ENCODE measurements at regions not wholly inside any gene's neighbourhood (a gene's known extent, or its start where the extent isn't known, plus 50 kb on each side); places are given as distances from the start of the nearest gene placed in this dataset.

DNA sequence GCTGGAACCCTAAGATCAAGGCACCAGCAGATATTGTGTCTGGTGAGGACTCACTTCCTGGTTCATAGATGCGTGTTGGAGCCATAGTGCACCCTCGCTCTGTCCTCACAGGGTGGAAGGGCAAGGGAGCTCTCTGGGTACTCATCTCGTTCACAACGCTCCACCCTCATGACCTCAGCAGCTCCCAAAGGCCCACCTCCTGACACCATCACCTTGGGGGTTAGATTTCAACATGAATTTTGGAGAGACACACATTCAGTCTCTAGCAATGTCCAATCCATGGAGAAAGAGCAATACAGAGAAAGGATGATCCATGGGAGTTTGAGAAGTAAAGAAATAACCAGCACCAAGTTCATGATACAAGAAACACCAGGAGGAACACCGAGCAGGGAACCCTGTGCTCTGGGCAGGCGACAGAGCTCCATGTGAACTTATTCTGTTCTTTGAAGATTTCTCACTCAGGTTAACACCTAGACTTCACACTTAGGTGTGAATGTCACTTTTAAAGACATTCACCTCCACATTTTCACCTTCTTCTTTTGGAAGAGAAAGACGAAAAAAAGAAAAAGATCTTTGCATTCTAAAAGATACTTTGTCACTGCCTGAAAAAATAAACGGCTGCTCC lies 171.8 kb upstream of the FAM9B start:
- no peak overlapping the region for H3K9ac ChIP-seq
- H3K9me3 ChIP-seq (ENCODE audit: control insufficient read depth, low read length) = no peaks in the 10 kb centered on the region
- no peaks in the 10 kb centered on the region for H3K36me3 ChIP-seq (ENCODE audit: control insufficient read depth, insufficient read depth, low read length)
- no peak for TF ChIP-seq CTCF (IDR thresholded peaks at IDR 0.05)
- no peak overlapping the region for H3K4me2 ChIP-seq (ENCODE audit: low read length)
- no peak overlapping the region for H2AFZ ChIP-seq
- no peak overlapping the region for H3K4me3 ChIP-seq (ENCODE audit: low read depth, low read length)
- no peaks in the 10 kb centered on the region for H3K27me3 ChIP-seq (ENCODE audit: control insufficient read depth, insufficient read depth, low read length)
- no peaks in the 10 kb centered on the region for H3K79me2 ChIP-seq
- H3K4me1 ChIP-seq = no peaks in the 10 kb centered on the region
- no peak overlapping the region for H3K27ac ChIP-seq

DNA sequence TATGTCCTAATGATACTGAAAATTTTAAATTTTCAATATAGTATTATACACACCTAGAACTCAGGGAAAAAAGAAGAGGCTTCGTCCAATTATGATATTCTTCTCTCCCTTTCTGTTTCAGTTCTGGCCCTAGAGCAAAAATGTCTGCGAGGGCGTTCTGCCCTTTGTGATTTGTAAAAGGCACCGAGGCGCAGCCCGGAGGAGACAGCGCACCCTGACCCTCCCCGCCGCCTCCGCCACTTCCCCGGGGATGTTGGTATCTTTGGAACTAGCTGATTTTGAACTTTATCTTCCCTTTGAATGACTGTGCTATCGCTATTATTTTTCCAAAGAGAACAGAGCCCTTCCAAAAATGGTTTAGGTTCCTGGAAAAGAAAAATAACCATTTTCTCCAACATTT lies 173.2 kb upstream of the FAM9B start:
- no peaks in the 10 kb centered on the region for H3K4me1 ChIP-seq
- no peaks in the 10 kb centered on the region for H3K9me3 ChIP-seq (ENCODE audit: control insufficient read depth, low read length)
- no peak for TF ChIP-seq CTCF (IDR thresholded peaks at IDR 0.05)
- no peaks in the 10 kb centered on the region for H3K27me3 ChIP-seq (ENCODE audit: control insufficient read depth, insufficient read depth, low read length)
- H2AFZ ChIP-seq = no peak overlapping the region
- no peak overlapping the region for H3K4me2 ChIP-seq (ENCODE audit: low read length)
- no peak overlapping the region for H3K9ac ChIP-seq
- H3K27ac ChIP-seq = no peak overlapping the region
- no peak overlapping the region for H3K4me3 ChIP-seq (ENCODE audit: low read depth, low read length)
- H3K36me3 ChIP-seq (ENCODE audit: control insufficient read depth, insufficient read depth, low read length) = no peaks in the 10 kb centered on the region
- H3K79me2 ChIP-seq = no peaks in the 10 kb centered on the region

DNA sequence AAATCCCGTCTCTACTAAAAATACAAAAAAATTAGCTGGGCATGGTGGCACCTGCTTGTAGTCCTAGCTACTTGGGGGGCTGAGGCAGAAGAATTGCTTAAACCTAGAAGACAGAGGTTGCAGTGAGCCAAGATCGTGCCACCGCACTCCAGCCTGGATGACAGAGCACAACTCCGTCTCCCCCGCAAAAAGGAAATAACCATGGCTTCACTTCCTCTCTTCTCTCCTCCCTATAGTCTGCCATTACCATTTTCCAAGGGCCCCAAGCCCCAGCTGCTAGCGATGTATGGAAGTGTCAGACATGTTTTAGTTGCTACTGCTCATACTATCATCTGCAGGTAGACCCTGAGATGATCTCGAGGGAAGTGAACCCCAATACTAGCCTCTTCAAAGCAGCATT lies 177.3 kb upstream of the FAM9B start:
- no peak overlapping the region for H3K27ac ChIP-seq
- no peak overlapping the region for H3K4me2 ChIP-seq (ENCODE audit: low read length)
- H2AFZ ChIP-seq = no peak overlapping the region
- H3K4me3 ChIP-seq (ENCODE audit: low read depth, low read length) = no peak overlapping the region
- H3K9ac ChIP-seq = no peak overlapping the region
- H3K4me1 ChIP-seq = no peaks in the 10 kb centered on the region
- H3K79me2 ChIP-seq = no peaks in the 10 kb centered on the region
- no peak for TF ChIP-seq CTCF (IDR thresholded peaks at IDR 0.05)
- no peaks in the 10 kb centered on the region for H3K9me3 ChIP-seq (ENCODE audit: control insufficient read depth, low read length)
- no peaks in the 10 kb centered on the region for H3K27me3 ChIP-seq (ENCODE audit: control insufficient read depth, insufficient read depth, low read length)
- no peaks in the 10 kb centered on the region for H3K36me3 ChIP-seq (ENCODE audit: control insufficient read depth, insufficient read depth, low read length)

DNA sequence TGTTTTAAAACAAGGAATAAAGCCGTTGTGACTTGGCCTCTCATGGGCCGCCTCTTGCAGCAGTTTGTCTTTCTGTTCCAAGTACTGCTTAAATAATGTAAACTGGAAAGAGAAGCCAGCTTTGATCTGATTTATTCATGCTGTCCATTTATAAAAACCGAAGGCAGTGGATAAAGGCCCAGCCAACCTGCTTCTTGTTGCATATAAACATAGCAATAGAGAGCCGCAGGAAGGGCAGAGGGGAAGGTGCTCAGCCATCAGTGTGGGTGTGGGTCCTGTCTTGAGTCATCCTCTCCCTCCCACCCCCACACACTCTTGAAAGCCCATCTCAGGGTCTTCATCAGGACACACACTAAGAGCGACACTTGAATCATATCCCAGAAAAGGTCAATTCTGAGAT lies 187.9 kb upstream of the FAM9B start:
- no peak overlapping the region for H3K4me3 ChIP-seq (ENCODE audit: low read depth, low read length)
- H3K4me2 ChIP-seq (ENCODE audit: low read length) = no peak overlapping the region
- no peak overlapping the region for H3K27ac ChIP-seq
- no peak for TF ChIP-seq CTCF (IDR thresholded peaks at IDR 0.05)
- H3K9me3 ChIP-seq (ENCODE audit: control insufficient read depth, low read length) = no peaks in the 10 kb centered on the region
- no peaks in the 10 kb centered on the region for H3K36me3 ChIP-seq (ENCODE audit: control insufficient read depth, insufficient read depth, low read length)
- no peak overlapping the region for H3K9ac ChIP-seq
- H3K4me1 ChIP-seq = no peaks in the 10 kb centered on the region
- H3K79me2 ChIP-seq = no peaks in the 10 kb centered on the region
- no peaks in the 10 kb centered on the region for H3K27me3 ChIP-seq (ENCODE audit: control insufficient read depth, insufficient read depth, low read length)
- H2AFZ ChIP-seq = no peak overlapping the region

- H3K4me2 ChIP-seq (ENCODE audit: low read length) = no peak overlapping the region
- TF ChIP-seq CTCF (IDR thresholded peaks at IDR 0.05) = no peak
- H3K9me3 ChIP-seq (ENCODE audit: control insufficient read depth, low read length) = no peaks in the 10 kb centered on the region
- no peak overlapping the region for H3K9ac ChIP-seq
- H3K4me3 ChIP-seq (ENCODE audit: low read depth, low read length) = no peak overlapping the region
- no peaks in the 10 kb centered on the region for H3K36me3 ChIP-seq (ENCODE audit: control insufficient read depth, insufficient read depth, low read length)
- no peaks in the 10 kb centered on the region for H3K4me1 ChIP-seq
- H3K27me3 ChIP-seq (ENCODE audit: control insufficient read depth, insufficient read depth, low read length) = no peaks in the 10 kb centered on the region
- no peak overlapping the region for H2AFZ ChIP-seq
- no peaks in the 10 kb centered on the region for H3K79me2 ChIP-seq
- H3K27ac ChIP-seq = no peak overlapping the region
Measured at GRCh38 chrX:9222299-9222698, 188.4 kb upstream of the FAM9B start.

Measured in parathyroid adenoma (tissue), 2 donors.